HFFc6 (cell line): ENCODE measurements at regions not wholly inside any gene's neighbourhood (a gene's known extent, or its start where the extent isn't known, plus 50 kb on each side); places are given as distances from the start of the nearest gene placed in this dataset.

Source experiments
- DNase-seq: peaks from one replicate; pipeline ENCODE4 v3.0.0-alpha.2; 2018
- H3K27ac Mint-ChIP-seq: 2 replicates; pipeline ENCODE4 v1.8.0; 2020; ENCODE audit warnings: mild to moderate bottlenecking, mixed read lengths
- H3K27me3 Mint-ChIP-seq: 2 replicates; pipeline ENCODE4 v1.8.0; 2021; ENCODE audit warnings: mild to moderate bottlenecking, moderate library complexity, mixed read lengths; ENCODE audit not compliant: insufficient read depth
- H3K36me3 Mint-ChIP-seq: 2 replicates; pipeline ENCODE4 v1.8.0; 2021; ENCODE audit warnings: low read depth, mixed read lengths
- H3K4me1 Mint-ChIP-seq: 2 replicates; pipeline ENCODE4 v1.8.0; 2020; ENCODE audit warnings: low read depth, mixed read lengths
- H3K4me3 Mint-ChIP-seq: 2 replicates; pipeline ENCODE4 v1.8.0; 2020; ENCODE audit warnings: mild to moderate bottlenecking, moderate library complexity, mixed read lengths
- H3K9me3 Mint-ChIP-seq: 2 replicates; pipeline ENCODE4 v1.8.0; 2020; ENCODE audit warnings: mild to moderate bottlenecking, mixed read lengths
- CTCF ChIP-seq: fragments of 200-600 bp; sonication (generic); IDR thresholded peaks from 2 replicates; pipeline ENCODE4 v1.5.0; 2021; ENCODE audit warnings: antibody characterized with exemption, mild to moderate bottlenecking

DNA sequence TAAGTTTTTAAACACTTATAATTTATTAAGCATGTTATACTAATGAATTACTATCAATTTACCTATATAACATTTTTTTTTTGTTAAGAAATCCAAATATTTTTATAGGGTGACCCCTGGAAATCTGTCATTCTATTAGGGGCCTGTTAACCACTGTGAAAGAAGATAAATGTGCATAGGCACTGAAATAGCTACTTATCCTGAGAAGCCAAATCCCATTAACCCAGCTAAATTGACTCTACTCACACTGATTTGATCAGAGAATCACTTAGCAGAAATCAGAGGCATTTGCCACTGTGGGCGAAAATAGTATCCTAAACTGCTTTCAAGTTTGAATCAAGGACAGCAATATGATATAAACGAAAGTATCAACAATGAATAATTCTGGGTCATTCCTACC is 90.0 kb upstream of the GULP1 start:
- H3K36me3 Mint-ChIP-seq: peaks cover 5% of the 10 kb centered on the region
- H3K27ac Mint-ChIP-seq: no peak overlapping the region
- no peaks in the 10 kb centered on the region; the same call in 1 of the 2 replicates for H3K27me3 Mint-ChIP-seq
- H3K4me3 Mint-ChIP-seq: no peak overlapping the region
- TF ChIP-seq CTCF: no peak
- no peaks in the 10 kb centered on the region for H3K9me3 Mint-ChIP-seq
- H3K4me1 Mint-ChIP-seq: peaks cover 55% of the 10 kb centered on the region
- DNase-seq: no peak

DNA sequence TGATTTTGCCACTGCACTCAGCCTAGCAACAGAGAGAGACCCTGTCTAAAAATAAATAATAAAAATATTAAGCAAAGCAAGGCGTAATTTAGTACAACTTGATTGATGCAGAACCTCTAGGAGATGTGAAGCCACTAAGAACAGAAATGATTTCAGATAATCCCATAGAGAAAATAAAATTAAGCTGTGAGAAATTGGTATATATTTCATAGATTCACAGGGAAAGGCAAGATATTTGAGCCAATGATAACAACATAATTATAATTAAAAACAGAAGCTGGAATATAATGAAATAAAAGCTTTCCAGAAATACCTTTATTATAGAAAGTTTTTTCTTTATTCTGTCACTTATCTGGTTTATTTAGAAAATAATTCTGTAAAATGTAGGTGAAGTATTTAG is 88.9 kb upstream of the GULP1 start:
- Mint-ChIP-seq H3K4me1 (peaks cover 44% of the 10 kb centered on the region), H3K4me3 (no peak overlapping the region), H3K9me3 (no peaks in the 10 kb centered on the region), H3K27ac (no peak overlapping the region), H3K27me3 (no peaks in the 10 kb centered on the region; the same call in 1 of the 2 replicates), H3K36me3 (no peaks in the 10 kb centered on the region; the same call in 1 of the 2 replicates)
- no peak for TF ChIP-seq CTCF
- DNase-seq: no peak

- H3K27me3 Mint-ChIP-seq: no peaks in the 10 kb centered on the region; the same call in 1 of the 2 replicates
- peaks cover 34% of the 10 kb centered on the region for H3K4me1 Mint-ChIP-seq
- DNase-seq: no peak
- no peak overlapping the region for H3K4me3 Mint-ChIP-seq
- no peak overlapping the region for H3K27ac Mint-ChIP-seq
- H3K9me3 Mint-ChIP-seq: no peaks in the 10 kb centered on the region
- no peaks in the 10 kb centered on the region for H3K36me3 Mint-ChIP-seq
- no peak for TF ChIP-seq CTCF
These were observed 87.9 kb upstream of the GULP1 start for GRCh38 chr2:188203776-188204175.

- peaks cover 24% of the 10 kb centered on the region for H3K4me1 Mint-ChIP-seq
- TF ChIP-seq CTCF: no peak
- no peak overlapping the region for H3K4me3 Mint-ChIP-seq
- DNase-seq: no peak
- no peaks in the 10 kb centered on the region; the same call in 1 of the 2 replicates for H3K27me3 Mint-ChIP-seq
- H3K9me3 Mint-ChIP-seq: no peaks in the 10 kb centered on the region
- H3K36me3 Mint-ChIP-seq: no peaks in the 10 kb centered on the region
- no peak overlapping the region for H3K27ac Mint-ChIP-seq
These were observed 86.8 kb upstream of the GULP1 start for GRCh38 chr2:188204824-188205223.

DNA sequence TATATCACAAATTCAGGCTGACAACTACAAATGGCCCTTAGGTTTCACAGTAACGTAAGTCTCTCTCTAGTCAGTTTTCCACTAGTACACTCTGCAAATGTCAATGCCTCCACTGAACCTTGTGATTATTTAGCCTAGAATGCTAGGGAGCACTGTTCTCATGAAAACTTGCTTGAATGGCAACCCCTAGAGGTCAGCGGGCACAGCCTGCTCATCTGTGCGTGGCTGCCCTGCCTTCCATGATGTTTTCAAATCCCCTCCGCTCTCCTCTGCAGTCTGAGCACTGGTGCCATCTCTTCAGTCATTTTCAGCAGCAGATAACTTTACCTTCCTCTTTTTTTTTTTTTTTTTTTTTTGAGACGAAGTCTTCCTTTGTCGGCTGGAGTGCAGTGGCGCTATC is 84.1 kb upstream of the GULP1 start:
- no peak for TF ChIP-seq CTCF
- Mint-ChIP-seq H3K27me3 (no peaks in the 10 kb centered on the region; the same call in 1 of the 2 replicates), H3K4me1 (peaks cover 10% of the 10 kb centered on the region; the same call in 1 of the 2 replicates), H3K36me3 (no peaks in the 10 kb centered on the region), H3K27ac (no peak overlapping the region), H3K9me3 (no peaks in the 10 kb centered on the region), H3K4me3 (no peak overlapping the region)
- DNase-seq: no peak

DNA sequence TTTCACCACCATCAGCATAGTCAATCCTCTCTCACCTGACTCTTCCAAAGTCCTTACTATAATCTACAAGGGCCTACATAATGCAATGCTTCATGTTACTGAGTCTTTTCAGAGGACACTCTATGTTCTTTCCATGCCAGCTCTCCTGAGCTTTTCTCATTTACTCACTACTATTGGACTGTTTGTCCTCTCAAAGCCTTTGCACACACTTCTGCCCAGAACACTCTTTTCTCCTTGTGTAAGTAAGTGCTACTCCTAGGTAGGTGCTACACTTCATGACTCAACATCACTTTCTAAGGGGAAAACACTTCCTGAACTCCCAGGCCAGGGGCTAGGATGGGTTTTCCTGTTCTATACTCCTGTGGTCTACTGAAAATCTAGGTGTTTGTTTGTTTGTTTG is 82.5 kb upstream of the GULP1 start:
- DNase-seq: no peak
- no peaks in the 10 kb centered on the region for H3K27me3 Mint-ChIP-seq
- peaks cover 3% of the 10 kb centered on the region; the same call in 1 of the 2 replicates for H3K4me1 Mint-ChIP-seq
- H3K27ac Mint-ChIP-seq: no peak overlapping the region
- H3K9me3 Mint-ChIP-seq: no peaks in the 10 kb centered on the region
- TF ChIP-seq CTCF: no peak
- H3K36me3 Mint-ChIP-seq: no peaks in the 10 kb centered on the region
- H3K4me3 Mint-ChIP-seq: no peak overlapping the region
